Activated B cell treated with CpG ODN at 0.5 μM for 24 hours (primary cell): ENCODE measurements at regions not wholly inside any gene's neighbourhood (a gene's known extent, or its start where the extent isn't known, plus 50 kb on each side); places are given as distances from the start of the nearest gene placed in this dataset.

Source experiments
- ATAC-seq: fragments of 200-7000 bp; cut with Tn5 transposase; one replicate; pipeline ENCODE4 v1.10.0; 2021; ENCODE audit warnings: low read depth, mild to moderate bottlenecking, moderate library complexity
- CTCF ChIA-PET: fragments of 350-600 bp; sonication (Branson Sonifier 250); formaldehyde crosslinking; loops from one replicate; lab custom pipeline; 2021; ENCODE audit warnings: antibody characterized with exemption; lab: Charles Lee
- POLR2A ChIA-PET: fragments of 350-600 bp; sonication (Branson Sonifier 250); formaldehyde crosslinking; loops from one replicate; lab custom pipeline; 2021; ENCODE audit warnings: antibody characterized with exemption; lab: Charles Lee
- DNase-seq: peaks from one replicate; pipeline ENCODE4 v3.0.0; 2022
- H3K27ac Mint-ChIP-seq: one replicate; pipeline ENCODE4 v1.8.0; 2020; ENCODE audit warnings: mixed read lengths
- H3K27me3 Mint-ChIP-seq: one replicate; pipeline ENCODE4 v1.8.0; 2021; ENCODE audit warnings: mixed read lengths
- H3K36me3 Mint-ChIP-seq: one replicate; pipeline ENCODE4 v1.8.0; 2021; ENCODE audit warnings: low read depth, mixed read lengths
- H3K4me1 Mint-ChIP-seq: one replicate; pipeline ENCODE4 v1.8.0; 2021; ENCODE audit warnings: mixed read lengths
- H3K4me3 Mint-ChIP-seq: one replicate; pipeline ENCODE4 v1.8.0; 2020; ENCODE audit warnings: mild to moderate bottlenecking, mixed read lengths
- H3K9me3 Mint-ChIP-seq: one replicate; pipeline ENCODE4 v1.8.0; 2020; ENCODE audit warnings: mixed read lengths
- CTCF ChIP-seq: fragments of 200-600 bp; IDR thresholded peaks from one replicate; pipeline ENCODE4 v1.8.0; 2022; ENCODE audit warnings: antibody characterized with exemption, mild to moderate bottlenecking
- intact Hi-C: fragments of 100-400 bp; cut with micrococcal nuclease; formaldehyde crosslinking; loops from one replicate; pipeline ENCODE4 v1.15.1; 2024

- CTCF ChIA-PET, result interaction anchor here (1.0 to 1.3 kb wide), 2 partner anchors 285 to 291 kb away, joined by 3 to 6 read pairs; no protein-coding TSS in a partner anchor
- no peak for ATAC-seq
- Mint-ChIP-seq H3K36me3 (no peaks in the 10 kb centered on the region), H3K27ac (no peak overlapping the region), H3K4me1 (no peaks in the 10 kb centered on the region), H3K9me3 (no peaks in the 10 kb centered on the region), H3K27me3 (peaks cover 18% of the 10 kb centered on the region), H3K4me3 (no peak overlapping the region)
- DNase-seq, result no peak
- no peak for TF ChIP-seq CTCF
- POLR2A ChIA-PET, result no interaction called here
- intact Hi-C loops, result no loop called here
These were observed 123.4 kb downstream of the FAM124B start for GRCh38 chr2:224278531-224278930.

GRCh38 chr2:224276251-224276650, 125.7 kb downstream of the FAM124B start:
- Mint-ChIP-seq H3K36me3 (no peaks in the 10 kb centered on the region), H3K4me3 (no peak overlapping the region), H3K9me3 (no peaks in the 10 kb centered on the region), H3K27me3 (peaks cover 15% of the 10 kb centered on the region), H3K27ac (no peak overlapping the region), H3K4me1 (no peaks in the 10 kb centered on the region)
- intact Hi-C loops, result no loop called here
- ATAC-seq (no peak), DNase-seq (no peak)
- TF ChIP-seq CTCF, result no peak
- CTCF ChIA-PET, result interaction anchor here (1.8 kb wide), 1 partner anchor 283 kb away, joined by 5 read pairs; no protein-coding TSS in a partner anchor
- POLR2A ChIA-PET, result no interaction called here

- H3K27ac Mint-ChIP-seq, result no peak overlapping the region
- no peaks in the 10 kb centered on the region for H3K9me3 Mint-ChIP-seq
- H3K4me3 Mint-ChIP-seq, result no peak overlapping the region
- H3K36me3 Mint-ChIP-seq, result no peaks in the 10 kb centered on the region
- CTCF ChIA-PET, result interaction anchor here (0.9 to 3.4 kb wide), 2 partner anchors 12 to 302 kb away, joined by 3 to 14 read pairs; no protein-coding TSS in a partner anchor
- intact Hi-C loops, result no loop called here
- ATAC-seq, result no peak
- H3K4me1 Mint-ChIP-seq, result no peaks in the 10 kb centered on the region
- POLR2A ChIA-PET, result no interaction called here
- no peak for DNase-seq
- peaks cover 13% of the 10 kb centered on the region for H3K27me3 Mint-ChIP-seq
- TF ChIP-seq CTCF, result no peak
These were observed 129.5 kb downstream of the FAM124B start for GRCh38 chr2:224272237-224272910.

GRCh38 chr2:224271617-224272236, 130.2 kb downstream of the FAM124B start:
- peaks cover 13% of the 10 kb centered on the region for H3K27me3 Mint-ChIP-seq
- no peak overlapping the region for H3K4me3 Mint-ChIP-seq
- no peaks in the 10 kb centered on the region for H3K9me3 Mint-ChIP-seq
- H3K4me1 Mint-ChIP-seq, result no peaks in the 10 kb centered on the region
- intact Hi-C loops, result no loop called here
- ATAC-seq, result no peak
- no peak for DNase-seq
- ChIA-PET POLR2A (no interaction called here), CTCF (interaction anchor here (0.9 to 3.4 kb wide), 2 partner anchors 12 to 301 kb away, joined by 3 to 14 read pairs; no protein-coding TSS in a partner anchor)
- no peak for TF ChIP-seq CTCF
- H3K27ac Mint-ChIP-seq, result no peak overlapping the region
- no peaks in the 10 kb centered on the region for H3K36me3 Mint-ChIP-seq

GRCh38 chr2:224268441-224268840, 133.5 kb downstream of the FAM124B start:
- ATAC-seq (no peak), DNase-seq (no peak)
- H3K27me3 Mint-ChIP-seq, result peaks cover 17% of the 10 kb centered on the region
- H3K9me3 Mint-ChIP-seq, result no peaks in the 10 kb centered on the region
- POLR2A ChIA-PET, result no interaction called here
- CTCF ChIA-PET, result no interaction called here
- H3K4me3 Mint-ChIP-seq, result no peak overlapping the region
- H3K4me1 Mint-ChIP-seq, result no peaks in the 10 kb centered on the region
- H3K36me3 Mint-ChIP-seq, result no peaks in the 10 kb centered on the region
- no peak for TF ChIP-seq CTCF
- no peak overlapping the region for H3K27ac Mint-ChIP-seq
- intact Hi-C loops, result no loop called here
